Neuron (in vitro differentiated cells): ENCODE measurements at regions not wholly inside any gene's neighbourhood (a gene's known extent, or its start where the extent isn't known, plus 50 kb on each side); places are given as distances from the start of the nearest gene placed in this dataset.

ENCODE experiments used
- H2AFZ ChIP-seq: one replicate; pipeline ENCODE4 v1.6.1; 2013; ENCODE audit warnings: low read depth, mild to moderate bottlenecking, inconsistent platforms, low read length, moderate library complexity
- H3K27me3 ChIP-seq: one replicate; pipeline ENCODE4 v1.6.1; 2013; ENCODE audit warnings: low read length; ENCODE audit not compliant: insufficient read depth
- H3K36me3 ChIP-seq: one replicate; pipeline ENCODE4 v1.6.1; 2013; ENCODE audit warnings: low read length; ENCODE audit not compliant: insufficient read depth
- H3K4me1 ChIP-seq: one replicate; pipeline ENCODE4 v1.6.1; 2013; ENCODE audit warnings: low read length; ENCODE audit not compliant: insufficient read depth
- H3K4me3 ChIP-seq: 2 replicates; pipeline ENCODE4 v1.5.1; 2013; ENCODE audit warnings: mild to moderate bottlenecking, low read length, moderate library complexity
- H3K9me3 ChIP-seq: one replicate; pipeline ENCODE4 v1.6.1; 2013; ENCODE audit warnings: low read length

DNA sequence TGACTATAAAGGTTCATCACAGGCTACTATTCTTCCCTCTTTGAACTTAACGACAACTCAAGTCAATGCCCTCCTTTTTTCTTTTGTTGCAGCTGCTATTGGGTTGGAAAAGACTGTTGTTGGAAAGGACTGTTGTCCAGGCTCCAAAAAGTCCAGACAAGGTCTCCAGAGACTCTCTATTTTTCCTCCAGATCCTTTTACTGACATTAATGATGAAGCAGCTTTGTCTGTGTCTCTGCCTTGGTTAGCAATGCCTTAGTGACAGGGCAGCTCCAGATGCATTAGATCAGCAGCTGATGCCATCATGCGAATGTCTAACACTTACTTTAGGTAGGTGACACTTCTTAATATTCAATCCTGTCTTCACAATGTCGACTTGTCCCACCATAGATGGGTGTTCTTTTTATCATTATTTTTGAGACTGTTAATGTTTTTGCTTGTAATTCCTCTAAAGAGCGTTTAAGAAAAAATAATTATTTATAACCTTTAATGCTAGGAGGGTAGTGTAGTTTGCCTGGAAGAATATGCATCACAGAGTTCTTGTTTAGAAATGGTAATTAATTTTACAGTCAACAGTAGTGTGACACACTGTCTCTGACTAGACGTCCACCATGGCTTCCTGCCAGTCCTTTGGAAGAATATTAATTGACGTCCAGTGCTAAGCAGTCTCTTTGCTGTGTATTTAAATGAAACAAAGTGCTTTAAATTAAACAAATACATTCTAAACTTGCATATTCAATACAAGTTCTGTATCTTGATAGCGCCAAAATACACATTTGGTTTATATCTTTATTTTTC is 492.2 kb downstream of the NR2F1-AS1 start:
- peaks cover 1% of the 10 kb centered on the region for H3K9me3 ChIP-seq
- no peak overlapping the region for H3K4me3 ChIP-seq
- H2AFZ ChIP-seq = no peak overlapping the region
- H3K36me3 ChIP-seq = no peaks in the 10 kb centered on the region
- peaks cover 16% of the 10 kb centered on the region for H3K4me1 ChIP-seq
- H3K27me3 ChIP-seq = no peaks in the 10 kb centered on the region

DNA sequence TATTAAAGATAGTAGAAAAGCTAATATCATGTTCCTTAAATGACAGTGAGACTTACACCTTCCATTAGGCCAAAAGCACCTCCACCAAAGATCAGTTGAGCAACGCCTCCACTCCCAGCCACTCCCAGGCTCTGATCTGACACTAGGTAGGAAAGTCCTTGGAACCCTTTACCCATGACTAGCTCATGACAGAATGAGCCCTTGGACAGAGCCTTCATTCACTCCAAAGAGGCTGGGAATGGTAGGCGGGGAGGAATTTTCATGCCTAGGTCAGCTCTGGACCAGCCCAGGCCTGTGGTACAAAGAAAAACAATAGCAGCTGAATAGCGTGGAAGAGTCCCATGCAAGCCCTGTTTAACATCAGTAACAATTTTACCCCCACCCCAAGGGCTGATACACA is 493.7 kb downstream of the NR2F1-AS1 start:
- Histone ChIP-seq H3K9me3 (peaks cover 1% of the 10 kb centered on the region), H3K4me3 (no peak overlapping the region), H3K36me3 (no peaks in the 10 kb centered on the region), H2AFZ (no peak overlapping the region), H3K4me1 (peaks cover 14% of the 10 kb centered on the region), H3K27me3 (no peaks in the 10 kb centered on the region)

DNA sequence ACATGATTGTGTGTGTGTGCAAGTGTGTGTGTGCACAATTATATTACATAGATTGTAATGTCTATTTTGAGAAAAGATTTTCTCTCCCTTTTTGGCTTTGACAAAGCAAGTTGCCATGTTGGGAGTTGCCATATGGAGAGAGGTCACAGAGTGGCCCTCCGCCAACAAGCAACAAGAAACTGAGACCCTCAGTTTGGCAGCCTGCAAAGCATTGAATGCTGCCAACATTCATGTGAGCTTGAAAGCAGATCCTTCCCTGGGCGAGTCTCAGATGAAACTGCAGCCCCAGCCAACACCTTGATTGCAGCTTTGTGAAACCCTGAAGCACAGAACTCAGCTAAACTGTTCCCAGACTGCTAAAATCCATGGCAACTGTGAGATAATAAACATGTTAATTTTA is 498.0 kb downstream of the NR2F1-AS1 start:
- no peaks in the 10 kb centered on the region for H3K27me3 ChIP-seq
- H3K9me3 ChIP-seq = no peaks in the 10 kb centered on the region
- H3K4me3 ChIP-seq = no peak overlapping the region

DNA sequence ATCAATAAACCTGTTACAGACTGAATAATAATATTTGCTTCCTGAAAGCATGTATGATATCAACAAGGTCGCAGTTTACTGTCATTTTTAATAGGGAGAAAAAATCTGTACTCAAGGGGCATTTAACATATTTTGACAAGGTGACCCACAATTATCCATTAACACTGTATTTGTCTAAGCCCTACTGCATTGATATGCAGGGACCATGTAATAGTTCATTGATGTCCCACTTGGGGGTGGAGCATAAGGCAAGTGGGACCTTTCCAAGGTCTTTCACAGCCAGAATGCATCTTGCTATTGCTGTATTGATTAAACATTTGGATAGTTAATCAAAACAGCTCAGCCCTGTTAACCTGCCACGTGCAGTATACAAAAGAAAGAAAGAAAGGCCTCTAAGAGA is 502.0 kb downstream of the NR2F1-AS1 start:
- Histone ChIP-seq H3K9me3 (no peaks in the 10 kb centered on the region), H3K27me3 (no peaks in the 10 kb centered on the region), H3K4me3 (no peak overlapping the region), H2AFZ (no peak overlapping the region), H3K4me1 (no peaks in the 10 kb centered on the region), H3K36me3 (no peaks in the 10 kb centered on the region)

More for the DNA sequence above, 498.0 kb downstream of the NR2F1-AS1 start:
- Histone ChIP-seq H3K4me1 (no peaks in the 10 kb centered on the region), H2AFZ (no peak overlapping the region), H3K36me3 (no peaks in the 10 kb centered on the region)

DNA sequence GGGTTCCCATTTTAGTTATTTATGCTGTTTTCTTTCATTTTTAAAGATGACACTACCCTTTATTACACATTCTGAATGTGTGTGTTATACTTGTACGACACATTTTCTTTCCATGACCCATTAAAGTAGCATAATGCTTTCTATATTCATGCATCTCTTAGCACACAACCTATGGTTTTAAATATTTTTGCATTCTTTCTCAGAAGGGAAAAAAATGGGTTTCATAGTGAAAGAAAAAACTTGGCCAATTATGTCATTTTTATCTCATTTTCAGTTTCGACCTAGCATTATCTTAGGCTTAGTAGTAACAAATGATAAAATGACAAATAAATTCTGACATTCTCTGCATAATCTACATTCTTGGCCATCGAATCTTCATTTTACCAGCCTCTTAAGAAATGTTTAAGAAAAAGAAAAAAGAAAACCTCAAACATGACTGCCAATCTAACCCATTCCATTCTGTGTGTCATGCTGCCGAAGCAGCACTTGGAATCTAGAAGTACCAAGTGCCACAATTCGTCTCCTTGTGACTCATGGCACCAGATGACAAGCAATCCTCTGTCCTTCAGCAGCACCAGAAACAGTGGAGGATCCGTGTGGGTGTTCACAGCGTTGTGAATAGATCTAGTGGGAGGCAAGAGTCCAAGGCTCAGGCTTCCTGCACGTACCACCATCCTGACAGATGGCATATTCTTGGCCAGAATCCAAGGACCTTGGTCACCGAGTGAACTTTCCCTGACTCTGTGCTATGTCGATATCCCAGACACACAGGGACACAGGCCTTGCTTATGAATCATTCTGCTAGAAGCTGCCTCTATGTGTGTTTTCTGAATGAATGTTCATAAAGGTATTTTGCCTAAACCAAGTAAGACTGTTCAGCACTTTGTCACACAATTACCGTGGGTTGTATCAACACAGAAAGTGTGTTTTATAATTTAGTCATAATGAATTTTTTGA is 502.7 kb downstream of the NR2F1-AS1 start:
- no peak overlapping the region for H2AFZ ChIP-seq
- no peaks in the 10 kb centered on the region for H3K36me3 ChIP-seq
- H3K27me3 ChIP-seq = no peaks in the 10 kb centered on the region
- no peak overlapping the region for H3K4me3 ChIP-seq
- no peaks in the 10 kb centered on the region for H3K4me1 ChIP-seq
- H3K9me3 ChIP-seq = no peaks in the 10 kb centered on the region

DNA sequence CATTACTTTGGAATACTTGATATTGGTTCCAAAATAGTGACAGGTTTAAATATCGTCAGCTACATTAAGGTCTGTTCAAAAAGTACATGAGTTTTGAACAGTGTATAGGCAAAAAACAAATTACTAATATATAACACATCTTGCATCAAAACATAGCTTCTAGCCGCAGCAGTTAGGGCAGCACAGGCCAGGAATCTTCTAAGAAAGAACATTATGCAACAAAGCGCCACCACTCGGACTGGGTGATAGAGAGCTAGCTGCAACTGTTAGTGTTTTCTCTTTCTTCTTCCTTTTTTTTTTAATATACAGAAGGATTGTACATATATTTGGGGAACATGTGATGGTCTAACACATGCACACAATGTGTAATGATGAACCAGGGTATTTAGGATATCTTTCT is 504.5 kb downstream of the NR2F1-AS1 start:
- Histone ChIP-seq H2AFZ (no peak overlapping the region), H3K4me3 (no peak overlapping the region), H3K36me3 (no peaks in the 10 kb centered on the region), H3K4me1 (no peaks in the 10 kb centered on the region), H3K27me3 (no peaks in the 10 kb centered on the region), H3K9me3 (no peaks in the 10 kb centered on the region)

DNA sequence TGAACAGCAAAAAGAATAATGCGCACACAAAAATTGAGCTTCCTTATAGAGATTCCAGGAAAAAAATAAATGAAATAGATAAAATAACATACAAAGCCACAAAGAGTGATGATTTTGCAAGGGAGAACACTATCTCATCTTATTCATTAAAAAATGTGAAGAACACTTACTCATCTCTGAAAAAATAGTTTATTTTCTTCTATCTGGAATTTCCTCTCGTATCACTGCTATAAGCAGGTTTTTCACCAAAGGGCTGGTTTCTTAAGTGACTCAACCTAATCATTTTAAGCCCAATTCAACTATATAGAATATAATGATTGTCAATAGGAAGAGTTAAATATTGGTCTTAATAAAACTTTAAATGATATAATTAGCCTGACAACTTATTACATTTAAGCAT is 504.9 kb downstream of the NR2F1-AS1 start:
- H2AFZ ChIP-seq = no peak overlapping the region
- H3K27me3 ChIP-seq = no peaks in the 10 kb centered on the region
- H3K36me3 ChIP-seq = no peaks in the 10 kb centered on the region
- no peaks in the 10 kb centered on the region for H3K4me1 ChIP-seq
- no peak overlapping the region for H3K4me3 ChIP-seq
- no peaks in the 10 kb centered on the region for H3K9me3 ChIP-seq

DNA sequence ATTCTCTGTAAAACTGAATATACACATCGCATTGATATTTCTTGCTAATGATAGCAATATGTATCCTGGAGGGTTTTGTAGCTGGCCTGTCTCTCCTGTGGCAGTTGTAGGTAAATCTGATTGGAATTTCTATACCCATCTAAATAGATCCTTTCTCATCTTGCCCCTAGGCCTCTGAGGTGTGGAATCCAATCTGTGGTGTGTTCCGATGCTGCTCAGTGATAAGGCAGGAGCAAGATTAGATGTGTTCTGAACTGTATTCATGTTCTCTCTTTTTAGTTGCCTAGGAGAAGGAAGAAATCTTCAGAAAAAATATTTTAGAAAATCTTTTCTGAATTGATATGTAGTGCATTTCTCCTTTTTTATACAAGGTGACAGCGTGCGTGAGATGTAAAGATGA is 507.5 kb downstream of the NR2F1-AS1 start:
- Histone ChIP-seq H3K4me1 (no peaks in the 10 kb centered on the region), H2AFZ (no peak overlapping the region), H3K36me3 (no peaks in the 10 kb centered on the region), H3K9me3 (no peaks in the 10 kb centered on the region), H3K4me3 (no peak overlapping the region), H3K27me3 (no peaks in the 10 kb centered on the region)

DNA sequence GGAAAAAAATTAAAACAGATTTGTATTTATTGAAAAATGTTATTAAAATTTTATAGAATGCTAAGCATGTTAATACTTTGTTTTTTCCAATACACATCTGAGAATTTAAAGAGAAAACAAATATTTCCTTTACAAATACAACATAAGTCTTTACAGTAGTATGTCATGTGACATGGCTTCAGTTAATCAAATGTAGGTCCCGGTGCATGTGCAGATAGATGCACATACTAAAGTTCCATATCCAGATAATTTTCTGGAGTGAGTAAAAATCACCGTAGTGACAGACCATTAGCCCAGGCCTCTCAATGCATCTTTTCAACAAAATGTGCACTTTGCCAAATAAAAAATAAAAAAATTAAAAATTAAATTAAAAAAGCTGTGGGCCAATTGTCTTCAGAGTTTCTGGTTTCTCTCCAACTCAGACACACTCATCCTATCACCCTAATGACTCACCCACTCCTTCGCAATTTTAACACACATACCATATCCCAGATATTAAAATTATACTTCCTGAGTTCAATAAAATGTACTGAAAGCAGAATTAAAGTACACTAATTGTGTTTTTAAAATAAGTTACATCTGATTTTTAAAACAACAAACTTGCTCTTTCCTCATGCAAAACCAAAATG is 508.1 kb downstream of the NR2F1-AS1 start:
- no peaks in the 10 kb centered on the region for H3K27me3 ChIP-seq
- H2AFZ ChIP-seq = no peak overlapping the region
- no peaks in the 10 kb centered on the region for H3K9me3 ChIP-seq
- H3K36me3 ChIP-seq = no peaks in the 10 kb centered on the region
- no peak overlapping the region for H3K4me3 ChIP-seq
- no peaks in the 10 kb centered on the region for H3K4me1 ChIP-seq

DNA sequence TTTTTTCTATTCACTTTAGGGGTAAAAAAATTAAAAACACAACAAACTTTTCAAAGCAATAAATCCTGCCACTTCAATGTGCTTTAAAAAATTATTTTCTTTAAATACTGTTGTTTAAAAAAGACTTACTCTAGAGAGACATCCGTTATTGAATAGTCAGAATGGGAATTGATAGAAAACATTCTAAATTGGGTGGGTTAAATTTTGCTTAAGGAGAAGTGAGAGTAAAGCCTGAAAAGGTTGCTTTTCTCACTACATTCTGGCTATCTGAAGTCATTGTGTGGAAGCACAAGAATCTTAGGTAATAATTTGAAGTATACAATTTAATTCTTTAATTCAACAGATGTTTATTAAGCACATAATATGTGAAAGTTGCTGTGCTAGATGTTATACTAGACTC is 509.3 kb downstream of the NR2F1-AS1 start:
- H3K4me3 ChIP-seq = no peak overlapping the region
- H3K27me3 ChIP-seq = no peaks in the 10 kb centered on the region

DNA sequence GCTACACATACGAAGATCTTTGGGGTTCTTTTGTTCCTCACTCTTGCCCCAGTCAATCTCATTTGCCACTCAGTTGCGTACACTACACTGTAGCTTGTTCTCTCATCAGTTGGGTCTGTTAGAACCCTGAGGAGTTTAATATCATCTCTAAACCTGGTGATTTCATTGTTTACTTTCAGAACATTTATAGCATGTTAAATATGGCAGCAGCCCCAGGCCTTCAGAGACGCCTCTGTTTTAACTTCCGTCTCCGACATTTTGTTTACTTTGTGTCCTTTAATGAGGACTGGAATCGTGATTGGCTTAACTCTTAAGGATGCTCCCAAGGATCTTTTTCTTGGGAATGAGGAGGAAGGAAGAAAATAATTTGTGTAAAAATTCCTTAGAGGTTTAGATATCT is 510.1 kb downstream of the NR2F1-AS1 start:
- Histone ChIP-seq H2AFZ (no peak overlapping the region), H3K9me3 (no peaks in the 10 kb centered on the region), H3K4me3 (no peak overlapping the region), H3K27me3 (no peaks in the 10 kb centered on the region), H3K4me1 (no peaks in the 10 kb centered on the region), H3K36me3 (no peaks in the 10 kb centered on the region)

More for the DNA sequence above, 509.3 kb downstream of the NR2F1-AS1 start:
- Histone ChIP-seq H3K9me3 (no peaks in the 10 kb centered on the region), H3K4me1 (no peaks in the 10 kb centered on the region), H2AFZ (no peak overlapping the region), H3K36me3 (no peaks in the 10 kb centered on the region)

DNA sequence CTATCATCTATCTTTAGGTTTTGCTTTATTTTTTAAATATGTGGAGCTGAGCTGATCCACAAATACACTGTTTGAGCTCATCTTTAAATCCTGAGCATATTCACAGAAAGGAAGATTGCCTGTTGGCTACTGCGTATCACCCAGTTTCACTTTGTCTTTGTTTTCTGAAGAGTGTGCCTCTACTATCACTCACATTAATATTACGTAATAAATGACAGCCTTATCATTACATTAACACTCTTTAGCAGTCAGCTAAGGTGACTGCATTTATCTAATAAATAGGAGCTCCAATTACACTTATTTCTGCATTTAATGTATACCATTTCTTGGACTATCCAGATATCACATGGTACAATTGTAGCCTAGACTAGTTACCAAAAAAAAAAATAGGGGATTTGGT is 511.7 kb downstream of the NR2F1-AS1 start:
- no peaks in the 10 kb centered on the region for H3K9me3 ChIP-seq

DNA sequence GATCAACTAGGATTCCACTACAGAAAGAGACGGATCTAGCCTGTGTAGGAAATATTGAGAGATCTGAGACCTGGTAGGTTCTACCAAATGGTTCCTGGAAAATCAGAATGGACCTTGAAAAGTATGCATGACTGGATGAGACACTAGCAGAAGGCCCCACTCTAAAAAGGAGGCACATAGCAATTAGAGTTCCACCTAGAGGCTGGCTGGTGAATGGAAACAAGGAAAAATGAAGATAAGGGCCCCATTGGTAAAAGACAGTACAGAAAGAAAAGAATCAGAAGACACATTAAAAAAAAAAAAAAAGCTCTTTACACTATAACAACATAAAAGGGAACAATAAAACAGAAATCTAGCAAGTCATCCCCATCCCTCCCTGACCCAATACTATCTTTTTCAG is 518.5 kb downstream of the NR2F1-AS1 start:
- Histone ChIP-seq H3K4me3 (no peak overlapping the region), H2AFZ (no peak overlapping the region), H3K27me3 (no peaks in the 10 kb centered on the region), H3K9me3 (no peaks in the 10 kb centered on the region), H3K4me1 (no peaks in the 10 kb centered on the region), H3K36me3 (no peaks in the 10 kb centered on the region)

More for the DNA sequence above, 511.7 kb downstream of the NR2F1-AS1 start:
- no peaks in the 10 kb centered on the region for H3K36me3 ChIP-seq
- no peak overlapping the region for H2AFZ ChIP-seq
- no peak overlapping the region for H3K4me3 ChIP-seq
- no peaks in the 10 kb centered on the region for H3K4me1 ChIP-seq
- H3K27me3 ChIP-seq = no peaks in the 10 kb centered on the region
